Subcutaneous abdominal adipose tissue (tissue), 5 donors: ENCODE measurements at regions not wholly inside any gene's neighbourhood (a gene's known extent, or its start where the extent isn't known, plus 50 kb on each side); places are given as distances from the start of the nearest gene placed in this dataset.

ENCODE experiments used
- H3K27ac ChIP-seq: one replicate; pipeline ENCODE4 v1.7.0; 2013; ENCODE audit warnings: low read depth, mild to moderate bottlenecking, inconsistent platforms, low read length, moderate library complexity
- H3K27me3 ChIP-seq, 5 donors: one replicate each; pipeline ENCODE4 v1.7.0; 2013; ENCODE audit warnings: low read length in 5 of 5, inconsistent platforms in 1 of 5; ENCODE audit not compliant: control insufficient read depth in 5 of 5, insufficient read depth in 4 of 5
- H3K36me3 ChIP-seq, 5 donors: one replicate each; pipeline ENCODE4 v1.7.0; 2013; ENCODE audit warnings: low read length in 5 of 5; ENCODE audit not compliant: control insufficient read depth in 5 of 5, insufficient read depth in 5 of 5
- H3K4me1 ChIP-seq, 5 donors: one replicate each; pipeline ENCODE4 v1.7.0; 2013; ENCODE audit warnings: low read length in 5 of 5, mild to moderate bottlenecking in 3 of 5, moderate library complexity in 1 of 5; ENCODE audit not compliant: control insufficient read depth in 5 of 5, insufficient read depth in 5 of 5
- H3K4me3 ChIP-seq, 5 donors: one replicate each; pipeline ENCODE4 v1.7.0; 2013; ENCODE audit warnings: low read length in 5 of 5, low read depth in 1 of 5
- H3K9ac ChIP-seq, 5 donors: one replicate each; pipeline ENCODE4 v1.7.0; 2013; ENCODE audit warnings: low read length in 5 of 5, mild to moderate bottlenecking in 4 of 5, moderate library complexity in 3 of 5
- H3K9me3 ChIP-seq, 5 donors: one replicate each; pipeline ENCODE4 v1.7.0; 2013; ENCODE audit warnings: low read length in 5 of 5; ENCODE audit not compliant: control insufficient read depth in 5 of 5
- donor health status: healthy.
- donor health status: healthy.
- donor health status: healthy.
- donor health status: healthy.
- donor health status: healthy.

- Histone ChIP-seq H3K27me3 (no peaks in the 10 kb centered on the region), H3K9me3 (no peaks in the 10 kb centered on the region), H3K27ac (no peak overlapping the region), H3K9ac (no peak overlapping the region), H3K4me3 (no peak overlapping the region), H3K4me1 (no peaks in the 10 kb centered on the region), H3K36me3 (no peaks in the 10 kb centered on the region)
Observed at GRCh38 chr1:218667781-218668516, 322.8 kb downstream of the TGFB2 start.

GRCh38 chr1:218669431-218669830, 324.3 kb downstream of the TGFB2 start:
- no peaks in the 10 kb centered on the region for H3K36me3 ChIP-seq
- H3K9ac ChIP-seq, result no peak overlapping the region
- H3K9me3 ChIP-seq, result no peaks in the 10 kb centered on the region
- peaks cover 0 to 4% (median 0%) of the 10 kb centered on the region in 5 donors for H3K4me1 ChIP-seq
- no peaks in the 10 kb centered on the region for H3K27me3 ChIP-seq
- no peak overlapping the region for H3K4me3 ChIP-seq
- H3K27ac ChIP-seq, result no peak overlapping the region

- H3K4me3 ChIP-seq, result no peak overlapping the region
- no peaks in the 10 kb centered on the region for H3K36me3 ChIP-seq
- no peaks in the 10 kb centered on the region for H3K27me3 ChIP-seq
- H3K9ac ChIP-seq, result no peak overlapping the region
- no peak overlapping the region for H3K27ac ChIP-seq
- peaks cover 0 to 6% (median 0%) of the 10 kb centered on the region in 5 donors for H3K4me1 ChIP-seq
- no peaks in the 10 kb centered on the region for H3K9me3 ChIP-seq
Observed at GRCh38 chr1:218670875-218671274, 325.7 kb downstream of the TGFB2 start.

- Histone ChIP-seq H3K4me3 (no peak overlapping the region), H3K36me3 (no peaks in the 10 kb centered on the region)
Observed at GRCh38 chr1:218671573-218671972, 326.4 kb downstream of the TGFB2 start.

DNA sequence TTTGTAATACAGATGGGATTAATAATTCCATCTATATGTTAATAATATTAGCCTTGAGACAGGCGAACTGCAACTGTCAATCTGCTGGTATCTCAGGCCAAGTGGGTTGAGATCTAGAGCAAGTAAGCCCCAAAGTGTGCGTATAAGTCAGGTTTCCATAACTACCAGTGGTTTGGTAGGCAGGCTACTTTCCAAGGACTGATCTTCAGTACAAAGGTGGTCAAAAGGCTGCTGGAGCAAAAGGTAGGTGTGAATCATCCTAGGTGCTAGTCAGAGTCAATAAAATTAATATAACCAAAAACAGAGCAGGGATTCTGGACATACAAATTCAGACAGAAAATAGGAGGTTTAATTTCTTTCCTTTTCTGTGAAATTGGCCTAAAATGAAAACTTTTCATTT, 328.0 kb downstream of the TGFB2 start:
- no peak overlapping the region for H3K4me3 ChIP-seq
- H3K9ac ChIP-seq, result no peak overlapping the region
- peaks cover 0 to 6% (median 0%) of the 10 kb centered on the region in 5 donors for H3K4me1 ChIP-seq
- no peaks in the 10 kb centered on the region for H3K9me3 ChIP-seq
- no peaks in the 10 kb centered on the region for H3K27me3 ChIP-seq
- H3K27ac ChIP-seq, result no peak overlapping the region
- H3K36me3 ChIP-seq, result no peaks in the 10 kb centered on the region

More at GRCh38 chr1:218671573-218671972, 326.4 kb downstream of the TGFB2 start:
- H3K9ac ChIP-seq, result no peak overlapping the region
- H3K27ac ChIP-seq, result no peak overlapping the region
- H3K27me3 ChIP-seq, result no peaks in the 10 kb centered on the region
- no peaks in the 10 kb centered on the region for H3K9me3 ChIP-seq
- H3K4me1 ChIP-seq, result peaks cover 0 to 6% (median 0%) of the 10 kb centered on the region in 5 donors

- no peaks in the 10 kb centered on the region for H3K27me3 ChIP-seq
- H3K36me3 ChIP-seq, result no peaks in the 10 kb centered on the region
- peaks cover 0 to 6% (median 0%) of the 10 kb centered on the region in 5 donors for H3K4me1 ChIP-seq
- peak overlapping the region in 3 of 5 donors; percentile 3 to 48 (median 40) for H3K4me3 ChIP-seq
- H3K9me3 ChIP-seq, result no peaks in the 10 kb centered on the region
- H3K27ac ChIP-seq, result no peak overlapping the region
- peak overlapping the region in 1 of 5 donors; percentile 49 for H3K9ac ChIP-seq
Observed at GRCh38 chr1:218674280-218674773, 329.2 kb downstream of the TGFB2 start.

DNA sequence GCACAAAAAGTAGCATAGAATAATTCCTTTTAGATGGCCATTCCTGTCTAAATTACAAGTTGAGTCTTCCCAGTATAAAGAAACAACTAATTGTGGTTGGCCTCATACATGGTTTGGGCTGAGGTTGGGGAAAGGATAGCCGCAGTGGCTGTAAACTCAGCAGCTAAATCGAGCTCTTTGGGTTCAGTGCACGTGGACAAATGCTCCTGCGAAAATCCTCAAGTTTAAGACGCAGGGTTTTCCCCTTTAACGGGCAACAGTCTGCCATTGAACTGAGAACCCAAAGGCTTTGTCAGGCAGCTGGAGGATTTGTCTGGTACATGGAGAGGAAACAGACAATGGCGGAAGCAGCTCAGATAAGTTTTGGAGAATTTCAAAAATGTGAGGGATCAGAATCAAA, 331.9 kb downstream of the TGFB2 start:
- Histone ChIP-seq H3K9me3 (no peaks in the 10 kb centered on the region), H3K36me3 (no peaks in the 10 kb centered on the region), H3K4me1 (peaks cover 0 to 6% (median 0%) of the 10 kb centered on the region in 5 donors), H3K27ac (no peak overlapping the region), H3K9ac (no peak overlapping the region), H3K4me3 (no peak overlapping the region), H3K27me3 (no peaks in the 10 kb centered on the region)

GRCh38 chr1:218679391-218679790, 334.3 kb downstream of the TGFB2 start:
- H3K36me3 ChIP-seq, result no peaks in the 10 kb centered on the region
- peaks cover 0 to 3% (median 0%) of the 10 kb centered on the region in 5 donors for H3K4me1 ChIP-seq
- no peak overlapping the region for H3K27ac ChIP-seq
- no peak overlapping the region for H3K4me3 ChIP-seq
- H3K9ac ChIP-seq, result no peak overlapping the region
- H3K27me3 ChIP-seq, result no peaks in the 10 kb centered on the region
- H3K9me3 ChIP-seq, result no peaks in the 10 kb centered on the region

- Histone ChIP-seq H3K36me3 (no peaks in the 10 kb centered on the region), H3K27me3 (no peaks in the 10 kb centered on the region), H3K9me3 (no peaks in the 10 kb centered on the region), H3K4me3 (no peak overlapping the region), H3K9ac (no peak overlapping the region), H3K27ac (no peak overlapping the region), H3K4me1 (no peaks in the 10 kb centered on the region)
Observed at GRCh38 chr1:218679988-218680748, 335.0 kb downstream of the TGFB2 start.

- no peaks in the 10 kb centered on the region for H3K36me3 ChIP-seq
- H3K9ac ChIP-seq, result no peak overlapping the region
- no peaks in the 10 kb centered on the region for H3K4me1 ChIP-seq
- H3K4me3 ChIP-seq, result no peak overlapping the region
- H3K27me3 ChIP-seq, result no peaks in the 10 kb centered on the region
- H3K9me3 ChIP-seq, result no peaks in the 10 kb centered on the region
- H3K27ac ChIP-seq, result no peak overlapping the region
Observed at GRCh38 chr1:218683242-218683641, 338.1 kb downstream of the TGFB2 start.
